GM10266 (cell line): ENCODE measurements at regions not wholly inside any gene's neighbourhood (a gene's known extent, or its start where the extent isn't known, plus 50 kb on each side); places are given as distances from the start of the nearest gene placed in this dataset.

ENCODE experiments used
- DNase-seq: peaks from one replicate; pipeline ENCODE4 v3.0.0; 2012; ENCODE audit errors: extremely low spot score
- CTCF ChIP-seq: IDR thresholded peaks from 2 replicates; pipeline ENCODE4 v1.5.1; 2012; ENCODE audit warnings: mild to moderate bottlenecking, low read depth; ENCODE audit not compliant: control insufficient read depth, insufficient read depth; ENCODE audit errors: missing control alignments

DNA sequence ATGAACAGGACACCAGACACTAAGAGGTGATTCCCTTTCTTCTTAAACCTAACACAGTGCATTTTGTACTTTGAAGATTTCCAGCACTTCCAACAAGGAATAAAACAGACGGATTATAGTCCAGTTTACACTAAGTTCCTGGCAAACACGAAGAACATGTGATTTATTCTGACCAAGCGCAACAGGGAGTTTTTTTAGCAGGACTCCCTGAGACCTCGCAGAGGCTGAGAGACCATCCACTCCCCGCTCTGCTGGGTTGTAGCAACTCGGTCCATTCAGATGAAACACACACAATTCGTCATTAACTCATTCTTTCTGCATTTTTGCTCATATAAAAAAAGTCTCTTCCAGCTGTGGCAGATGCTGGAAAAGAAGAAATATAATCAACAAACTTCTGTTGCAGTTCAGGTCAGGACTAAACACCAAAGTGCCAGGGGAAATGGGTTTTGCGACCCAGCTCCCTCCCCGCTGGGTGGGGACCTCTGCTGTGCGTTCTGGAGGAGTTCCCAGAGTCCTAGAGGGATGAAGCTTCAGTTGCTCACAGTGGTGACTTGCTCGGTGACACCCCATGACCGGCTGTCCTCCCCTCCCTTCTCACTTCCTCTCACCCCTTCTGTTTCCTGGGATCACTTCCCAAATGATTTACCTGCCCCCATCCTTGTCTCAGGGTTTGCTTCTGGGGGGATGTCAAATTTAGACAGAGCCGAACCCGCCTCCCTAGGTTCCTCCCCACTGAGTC is 52.5 kb downstream of the KCNF1 start:
- TF ChIP-seq CTCF = no peak
- DNase-seq = no peak

DNA sequence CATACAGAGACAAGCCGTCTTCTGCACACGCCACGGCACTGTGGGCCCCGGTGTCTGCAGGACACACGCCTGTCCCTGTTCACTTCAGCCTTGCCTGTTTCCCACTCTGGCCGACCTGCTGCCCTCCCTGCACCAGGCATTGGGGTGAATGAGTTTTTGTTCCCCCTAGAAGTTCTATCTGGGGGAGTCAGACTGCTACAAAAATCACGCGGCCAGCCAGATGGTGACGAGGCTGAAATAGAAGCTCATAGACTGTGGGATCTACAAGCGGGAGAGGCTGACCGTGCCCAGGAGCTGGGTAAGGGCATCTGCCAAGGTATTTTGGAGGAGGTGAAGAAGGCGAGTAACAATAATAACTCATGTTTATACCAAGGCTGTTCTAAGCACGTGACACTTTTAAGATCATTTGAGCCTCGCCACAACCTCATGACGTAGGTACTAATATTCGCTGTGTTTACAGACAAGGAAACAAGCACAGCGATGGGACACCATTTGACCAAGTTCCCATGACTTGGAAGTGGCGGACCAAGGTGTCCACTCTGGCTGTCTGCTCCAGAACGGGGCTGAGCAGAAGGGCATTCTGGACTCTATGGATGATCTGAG is 53.6 kb downstream of the KCNF1 start:
- DNase-seq = no peak
- TF ChIP-seq CTCF = no peak

- no peak for DNase-seq
- no peak for TF ChIP-seq CTCF
These were observed 54.3 kb downstream of the KCNF1 start for GRCh38 chr2:10966056-10966455.

DNA sequence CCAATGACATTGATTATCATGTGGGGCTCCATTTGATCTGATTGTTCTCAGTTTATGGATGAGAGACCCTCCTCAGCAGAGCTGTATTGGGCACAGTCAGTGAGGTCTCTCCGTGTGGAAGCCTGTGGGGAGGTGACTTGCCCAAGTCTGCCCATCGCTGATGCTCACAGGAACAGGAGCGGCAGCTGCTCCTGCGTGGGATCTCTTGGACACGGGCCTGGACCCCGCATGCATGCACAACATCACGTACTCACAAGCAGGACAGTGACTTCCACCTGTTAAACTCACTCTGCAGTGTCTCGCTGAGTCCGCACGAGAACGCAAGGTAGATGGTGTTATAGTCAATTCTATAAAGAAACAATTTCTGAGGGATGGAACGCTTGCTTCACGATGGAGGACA is 55.0 kb downstream of the KCNF1 start:
- TF ChIP-seq CTCF = no peak

DNA sequence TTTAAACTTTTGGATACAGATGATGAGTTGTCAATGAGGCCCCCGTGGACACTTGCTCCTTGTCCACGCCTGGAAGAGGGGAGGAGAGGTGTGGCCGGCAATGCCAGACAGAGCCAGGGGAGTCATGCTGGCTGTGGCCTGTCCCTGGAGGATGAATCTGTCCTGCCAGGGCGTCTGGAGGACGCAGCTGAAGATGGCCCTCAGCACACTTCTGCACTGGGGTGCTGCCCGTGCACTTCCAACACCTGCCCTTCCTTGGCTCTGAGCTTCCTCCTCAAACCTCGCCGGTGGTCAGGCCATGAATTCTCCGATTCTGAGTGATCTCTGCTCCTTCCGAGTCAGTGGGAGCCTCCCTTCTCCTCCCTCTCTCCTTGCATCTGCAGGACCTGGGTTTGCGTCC is 56.4 kb downstream of the KCNF1 start:
- no peak for TF ChIP-seq CTCF
- no peak for DNase-seq

More for the DNA sequence above, 55.0 kb downstream of the KCNF1 start:
- no peak for DNase-seq

- DNase-seq = no peak
These were observed 58.9 kb downstream of the KCNF1 start for GRCh38 chr2:10970666-10971065.

More at GRCh38 chr2:10970666-10971065, 58.9 kb downstream of the KCNF1 start:
- TF ChIP-seq CTCF = no peak
